Right lobe of liver (tissue), 4 donors: ENCODE measurements at regions not wholly inside any gene's neighbourhood (a gene's known extent, or its start where the extent isn't known, plus 50 kb on each side); places are given as distances from the start of the nearest gene placed in this dataset.

Experiments
- CTCF ChIP-seq, 4 donors: fragments of 200-600 bp in 3 of 4; fragments of 450-650 bp in 1 of 4; IDR thresholded peaks; one replicate each; pipeline versions ENCODE4 v1.5.1 to v1.8.0; 2016 to 2022; ENCODE audit warnings: antibody characterized with exemption in 4 of 4, mild to moderate bottlenecking in 2 of 4
- POLR2A ChIP-seq: fragments of 450-650 bp; IDR thresholded peaks from one replicate; pipeline ENCODE4 v1.6.1; 2017; ENCODE audit warnings: antibody characterized with exemption, mild to moderate bottlenecking
- donor health status: DM: no; HTN: no; CAD: no.
- donor health status: DM: no; HTN: no; CAD: no.
- donor health status: DM: no; HTN: yes; CAD: no.

- TF ChIP-seq CTCF (IDR thresholded peaks at IDR 0.05) (no peak), POLR2A (no peak)
These were observed 912.1 kb downstream of the PLOD2 start for GRCh38 chr3:145248928-145249327.
